HepG2 (cell line): ENCODE measurements at regions not wholly inside any gene's neighbourhood (a gene's known extent, or its start where the extent isn't known, plus 50 kb on each side); places are given as distances from the start of the nearest gene placed in this dataset.

ENCODE experiments used
- ATAC-seq: fragments of 200-7000 bp; cut with Tn5 transposase; 3 replicates; pipeline ENCODE4 v1.9.1; 2020; ENCODE audit warnings: mild to moderate bottlenecking, moderate library complexity
- BruUV-seq: library from RNA; stranded (reverse); fragments of 400-500 nt; replicated peaks from 2 replicates; lab custom pipeline; 2021; lab: Mats Ljungman, UMichigan
- CTCF ChIA-PET: fragments of 300-600 bp; formaldehyde crosslinking; extraction: SDS; loops from one replicate; lab custom pipeline; 2021; ENCODE audit warnings: low total read pairs, inconsistent platforms, low intra/inter-chr PET ratio; lab: Yijun Ruan, JAX
- POLR2A ChIA-PET: fragments of 350-600 bp; sonication (Branson Sonifier 250); formaldehyde crosslinking; loops from one replicate; lab custom pipeline; 2020; ENCODE audit warnings: antibody characterized with exemption, inconsistent platforms; lab: Yijun Ruan, JAX
- DNase-seq: peaks from one replicate; pipeline ENCODE4 v3.0.0-alpha.2; 2015; ENCODE audit warnings: low spot score
- FAIRE-seq: peaks from 3 replicates; lab custom pipeline; 2011; peaks lifted over from hg19 to GRCh38; lab: Jason Lieb, UNC
- H2AFZ ChIP-seq: one replicate; pipeline ENCODE4 v1.6.1; 2011; ENCODE audit warnings: low read length, inconsistent platforms
- H3K27ac ChIP-seq: fragments of 300-600 bp; 3 replicates; pipeline ENCODE4 v1.8.0; 2011; ENCODE audit warnings: mixed run types, mild to moderate bottlenecking, mixed read lengths, low read length, inconsistent platforms; ENCODE audit not compliant: insufficient read depth; ENCODE audit errors: extremely low read length
- H3K27me3 ChIP-seq, 2 experiments: fragments of 200-600 bp in 1 of 2; 2 replicates in 1 of 2; 3 replicates in 1 of 2; pipeline versions ENCODE4 v1.6.0 to v1.8.0; 2011; ENCODE audit warnings: low read length in 2 of 2, mild to moderate bottlenecking in 2 of 2, moderate library complexity in 2 of 2, inconsistent platforms in 1 of 2; ENCODE audit not compliant: insufficient read depth in 2 of 2, control insufficient read depth in 1 of 2
- H3K36me3 ChIP-seq, 2 experiments: fragments of 200-600 bp in 1 of 2; replicated peaks in 1 of 2; 2 replicates in 1 of 2; 3 replicates in 1 of 2; pipeline versions ENCODE4 v1.5.1 to v1.8.0; 2011; ENCODE audit warnings: low read length in 2 of 2, inconsistent platforms in 1 of 2; ENCODE audit not compliant: insufficient read depth in 2 of 2, control insufficient read depth in 1 of 2
- H3K4me1 ChIP-seq: 2 replicates; pipeline ENCODE4 v1.5.1; 2012; ENCODE audit warnings: low read length, inconsistent platforms; ENCODE audit not compliant: insufficient read depth
- H3K4me2 ChIP-seq: 2 replicates; pipeline ENCODE4 v1.6.0; 2011; ENCODE audit warnings: low read depth, low read length, inconsistent platforms
- H3K4me3 ChIP-seq, 3 experiments: fragments of 200-600 bp in 1 of 3; sonication (generic), shearing (Covaris generic) in 1 of 3; replicated peaks in 1 of 3; 2 replicates each; pipeline ENCODE4 v1.5.1; 2011 to 2016; ENCODE audit warnings: low read length in 3 of 3, inconsistent platforms in 2 of 3, low read depth in 2 of 3, mild to moderate bottlenecking in 2 of 3, control low read depth in 1 of 3, mixed read lengths in 1 of 3; ENCODE audit not compliant: insufficient read depth in 1 of 3
- H3K79me2 ChIP-seq: one replicate; pipeline ENCODE4 v1.6.1; 2011; ENCODE audit warnings: low read length, inconsistent platforms; ENCODE audit not compliant: insufficient read depth
- H3K9ac ChIP-seq: 2 replicates; pipeline ENCODE4 v1.6.0; 2011; ENCODE audit warnings: mild to moderate bottlenecking, low read depth, low read length, inconsistent platforms; ENCODE audit not compliant: insufficient read depth
- H3K9me3 ChIP-seq: 2 replicates; pipeline ENCODE4 v1.5.1; 2012; ENCODE audit warnings: mild to moderate bottlenecking, low read length
- H4K20me1 ChIP-seq: 2 replicates; pipeline ENCODE4 v1.6.0; 2011; ENCODE audit warnings: inconsistent platforms, mild to moderate bottlenecking, low read length, moderate library complexity; ENCODE audit not compliant: insufficient read depth
- GLI4 ChIP-seq: sonication (generic); formaldehyde crosslinking; IDR thresholded peaks from 2 replicates; pipeline ENCODE4 v1.5.1; 2020; ENCODE audit warnings: missing genetic modification reagents, mild to moderate bottlenecking, moderate library complexity, borderline replicate concordance
- TRAFD1 ChIP-seq: sonication (generic); formaldehyde crosslinking; IDR thresholded peaks from 2 replicates; pipeline ENCODE4 v1.5.1; 2020; ENCODE audit warnings: missing genetic modification reagents, mild to moderate bottlenecking, borderline replicate concordance
- ZNF101 ChIP-seq: sonication (generic); formaldehyde crosslinking; IDR thresholded peaks from 2 replicates; pipeline ENCODE4 v1.4.0; 2020; ENCODE audit warnings: mild to moderate bottlenecking, low read depth, missing genetic modification reagents, borderline replicate concordance
- ZNF605 ChIP-seq: sonication (generic); formaldehyde crosslinking; IDR thresholded peaks from 2 replicates; pipeline ENCODE4 v1.8.0; 2022; ENCODE audit warnings: mild to moderate bottlenecking, missing genetic modification reagents
- ZNF883 ChIP-seq: sonication (generic); formaldehyde crosslinking; IDR thresholded peaks from 2 replicates; pipeline ENCODE4 v1.5.1; 2020; ENCODE audit warnings: mild to moderate bottlenecking, missing genetic modification reagents; ENCODE audit errors: not compliant biosample characterization
- WGBS: methylation state at CpG from one replicate; pipeline ENCODE4 v1.1.6; 2017; ENCODE audit warnings: low lambda C conversion rate; 5-methylcytosine and 5-hydroxymethylcytosine counted together
- in situ Hi-C: cut with HindIII; loops from 2 replicates; pipeline ENCODE4 v1.10.0; 2017; ENCODE audit warnings: low pct_unique_long_range_greater_than_20kb; ENCODE audit not compliant: extremely low pct_ligation_motif_present
- intact Hi-C: fragments of 100-400 bp; cut with micrococcal nuclease; formaldehyde crosslinking; loops from one replicate; pipeline ENCODE4 v1.10.0; 2022; ENCODE audit not compliant: unreplicated experiment

- no peak for DNase-seq
- FAIRE-seq, result peak; percentile 21
- Histone ChIP-seq H3K27ac (no peak overlapping the region), H3K36me3 (no peaks in the 10 kb centered on the region), H3K4me1 (peaks cover 43% of the 10 kb centered on the region)
- CTCF ChIA-PET, result no interaction called here
- TF ChIP-seq GLI4 (CRISPR knock-in tag) (0 out of 2 replicates have a peak, but pooled peaks have one; percentile 55), TRAFD1 (CRISPR knock-in tag) (no peak), ZNF605 (0 out of 2 replicates have a peak, but pooled peaks have one; percentile 32), ZNF883 (CRISPR knock-in tag) (peak; percentile 48), ZNF101 (CRISPR knock-in tag) (no peak)
- TF ChIP-seq, all 625 proteins: peak for 3
- ATAC-seq, result no peak
- Histone ChIP-seq H3K4me3 (no peak overlapping the region), H3K4me2 (no peak overlapping the region), H3K79me2 (no peaks in the 10 kb centered on the region), H3K9me3 (peaks cover 10% of the 10 kb centered on the region; the same call in 1 of the 2 replicates), H3K27me3 (peaks cover 2 to 3% of the 10 kb centered on the region in 2 experiments; a peak in 2 of 5 replicates), H2AFZ (no peak overlapping the region), H4K20me1 (no peaks in the 10 kb centered on the region), H3K9ac (no peak overlapping the region)
- in situ Hi-C loops (no loop called here), intact Hi-C loops (no loop called here)
- 60% methylated on average over 8 of the region's 11 CpGs for WGBS
- no TSS peak for BruUV-seq
- POLR2A ChIA-PET, result interaction anchor here (0.5 to 0.7 kb wide), 2 partner anchors 106 to 1285 kb away, joined by 3 to 4 read pairs; no protein-coding TSS in a partner anchor
These were observed 98.3 kb upstream of the GRIN2A start for GRCh38 chr16:10280262-10281170.
